Esophagus muscularis mucosa (tissue), 4 donors: ENCODE measurements at regions not wholly inside any gene's neighbourhood (a gene's known extent, or its start where the extent isn't known, plus 50 kb on each side); places are given as distances from the start of the nearest gene placed in this dataset.

Experiments
- DNase-seq: peaks from one replicate; pipeline ENCODE4 v3.0.0-alpha.2; 2017; ENCODE audit errors: extremely low spot score
- H3K27ac ChIP-seq, 4 donors: fragments of 200-600 bp; sonication (generic); replicated peaks in 1 of 4; 1 replicate in 3 of 4; 2 replicates in 1 of 4; pipeline ENCODE4 v1.5.1; 2016 to 2019; ENCODE audit warnings: mild to moderate bottlenecking in 1 of 4
- H3K27me3 ChIP-seq, 4 donors: fragments of 200-600 bp; sonication (generic); one replicate each; pipeline versions ENCODE4 v1.5.1 to v1.6.0; 2016 to 2019
- H3K36me3 ChIP-seq, 4 donors: fragments of 200-600 bp; sonication (generic); one replicate each; pipeline ENCODE4 v1.5.1; 2016 to 2019
- H3K4me1 ChIP-seq, 4 donors: fragments of 200-600 bp; sonication (generic); one replicate each; pipeline ENCODE4 v1.5.1; 2016 to 2019
- H3K4me3 ChIP-seq, 4 donors: fragments of 200-600 bp; sonication (generic); 1 replicate in 2 of 4; 2 replicates in 2 of 4; pipeline ENCODE4 v1.5.1; 2016 to 2019; ENCODE audit warnings: mild to moderate bottlenecking in 4 of 4, moderate library complexity in 1 of 4
- H3K9me3 ChIP-seq, 4 donors: fragments of 200-600 bp; sonication (generic); 1 replicate in 3 of 4; 2 replicates in 1 of 4; pipeline ENCODE4 v1.5.1; 2016 to 2019
- EP300 ChIP-seq: sonication (generic); formaldehyde crosslinking; IDR thresholded peaks from one replicate; pipeline ENCODE4 v1.6.1; 2017; ENCODE audit warnings: antibody characterized with exemption
- POLR2A ChIP-seq: fragments of 450-650 bp; IDR thresholded peaks from one replicate; pipeline ENCODE4 v1.6.1; 2017; ENCODE audit warnings: antibody characterized with exemption, moderate library complexity, mild to moderate bottlenecking, low read depth
- POLR2AphosphoS5 ChIP-seq, 2 donors: sonication (generic); formaldehyde crosslinking; IDR thresholded peaks; one replicate each; pipeline ENCODE4 v1.6.1; 2017; ENCODE audit warnings: antibody characterized with exemption in 2 of 2
- WGBS: methylation state at CpG from one replicate; pipeline ENCODE4 v1.1.5; 2018; 5-methylcytosine and 5-hydroxymethylcytosine counted together
- intact Hi-C: fragments of 100-400 bp; cut with DNase I; formaldehyde crosslinking; loops from one replicate; pipeline ENCODE4 v1.15.1; 2023
- TF ChIP-seq, protein P1 (sequence below), 3 experiments: fragments of 200-600 bp in 2 of 3; fragments of 450-650 bp in 1 of 3; sonication (generic) in 2 of 3; IDR thresholded peaks; one replicate each; pipeline ENCODE4 v1.5.1; 2017 to 2019; ENCODE audit warnings: antibody characterized with exemption in 3 of 3, mild to moderate bottlenecking in 2 of 3, moderate library complexity in 1 of 3

DNA sequence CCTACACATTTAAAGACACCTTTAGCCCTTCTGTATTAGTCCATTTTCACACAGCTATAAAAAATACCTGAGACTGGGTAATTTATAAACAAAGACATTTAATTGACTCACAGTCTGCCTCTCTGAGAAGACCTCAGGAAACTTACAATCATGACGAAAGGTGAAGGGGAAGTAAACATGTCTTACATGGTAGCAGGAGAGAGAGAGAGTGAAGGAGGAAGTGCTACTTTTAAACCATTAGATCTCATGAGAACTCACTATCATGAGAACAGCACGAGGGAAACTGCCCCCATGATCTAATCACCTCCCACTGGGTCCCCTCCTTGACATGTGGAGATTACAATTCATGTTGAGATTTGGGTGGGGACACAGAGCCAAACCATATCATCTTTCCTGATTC, 946.6 kb downstream of the SLC4A3 start:
- no peak for TF ChIP-seq EP300
- TF ChIP-seq POLR2A = no peak
- TF ChIP-seq, protein P1, sequence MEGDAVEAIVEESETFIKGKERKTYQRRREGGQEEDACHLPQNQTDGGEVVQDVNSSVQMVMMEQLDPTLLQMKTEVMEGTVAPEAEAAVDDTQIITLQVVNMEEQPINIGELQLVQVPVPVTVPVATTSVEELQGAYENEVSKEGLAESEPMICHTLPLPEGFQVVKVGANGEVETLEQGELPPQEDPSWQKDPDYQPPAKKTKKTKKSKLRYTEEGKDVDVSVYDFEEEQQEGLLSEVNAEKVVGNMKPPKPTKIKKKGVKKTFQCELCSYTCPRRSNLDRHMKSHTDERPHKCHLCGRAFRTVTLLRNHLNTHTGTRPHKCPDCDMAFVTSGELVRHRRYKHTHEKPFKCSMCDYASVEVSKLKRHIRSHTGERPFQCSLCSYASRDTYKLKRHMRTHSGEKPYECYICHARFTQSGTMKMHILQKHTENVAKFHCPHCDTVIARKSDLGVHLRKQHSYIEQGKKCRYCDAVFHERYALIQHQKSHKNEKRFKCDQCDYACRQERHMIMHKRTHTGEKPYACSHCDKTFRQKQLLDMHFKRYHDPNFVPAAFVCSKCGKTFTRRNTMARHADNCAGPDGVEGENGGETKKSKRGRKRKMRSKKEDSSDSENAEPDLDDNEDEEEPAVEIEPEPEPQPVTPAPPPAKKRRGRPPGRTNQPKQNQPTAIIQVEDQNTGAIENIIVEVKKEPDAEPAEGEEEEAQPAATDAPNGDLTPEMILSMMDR (IDR thresholded peaks at IDR 0.05) = no peak
- no peak for TF ChIP-seq POLR2AphosphoS5 (IDR thresholded peaks at IDR 0.05)
- intact Hi-C loops = no loop called here
- Histone ChIP-seq H3K27me3 (no peaks in the 10 kb centered on the region), H3K27ac (no peak overlapping the region), H3K4me1 (no peaks in the 10 kb centered on the region), H3K4me3 (no peak overlapping the region), H3K9me3 (no peaks in the 10 kb centered on the region), H3K36me3 (no peaks in the 10 kb centered on the region)
- 65% methylated on average over 2 of the region's 2 CpGs for WGBS
- no peak for DNase-seq

DNA sequence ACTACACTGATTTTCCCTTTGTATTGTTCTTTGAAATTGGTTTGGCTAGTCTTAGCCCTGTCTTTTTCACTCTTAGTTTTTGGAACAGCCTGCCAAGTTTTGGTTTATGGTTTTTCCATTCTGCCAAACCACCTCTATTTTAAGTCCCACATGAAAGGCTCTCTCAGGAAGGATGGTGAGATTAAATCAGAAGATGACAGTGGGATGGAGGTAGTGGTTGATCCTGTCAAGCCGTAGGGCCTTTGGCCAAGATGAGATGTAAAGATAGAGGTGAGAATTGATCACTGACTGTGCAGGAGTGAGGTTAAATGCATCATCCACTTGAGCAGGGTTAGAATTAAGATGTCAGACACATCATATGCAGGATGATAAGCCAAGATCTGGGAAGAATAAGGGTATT, 948.5 kb downstream of the SLC4A3 start:
- Histone ChIP-seq H3K4me1 (no peaks in the 10 kb centered on the region), H3K9me3 (no peaks in the 10 kb centered on the region), H3K27me3 (no peaks in the 10 kb centered on the region), H3K27ac (no peak overlapping the region), H3K4me3 (no peak overlapping the region), H3K36me3 (no peaks in the 10 kb centered on the region)
- 75% methylated on average over 1 of the region's 1 CpG for WGBS
- no peak for TF ChIP-seq EP300
- TF ChIP-seq POLR2AphosphoS5 (IDR thresholded peaks at IDR 0.05) = no peak
- no peak for TF ChIP-seq POLR2A
- TF ChIP-seq, protein P1 (IDR thresholded peaks at IDR 0.05) = no peak
- intact Hi-C loops = no loop called here
- DNase-seq = no peak

DNA sequence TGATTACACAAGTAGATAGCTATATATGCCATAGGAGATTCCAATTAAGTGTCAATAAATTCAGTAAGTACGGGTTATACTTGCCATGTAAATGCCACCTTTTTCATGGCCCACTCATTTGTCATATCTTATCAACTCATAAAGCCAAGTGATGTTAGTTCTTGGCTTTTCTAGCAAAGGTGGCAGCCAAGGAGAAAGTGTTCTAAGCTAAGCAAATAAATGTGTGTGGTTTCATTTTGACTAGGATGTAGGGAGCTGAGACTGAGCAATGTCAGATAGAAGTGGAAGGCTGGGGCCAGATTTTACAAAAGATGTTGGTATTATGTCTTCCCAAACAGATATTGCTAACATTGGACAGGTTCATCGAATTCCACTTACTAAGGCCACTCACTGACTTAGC, 952.0 kb downstream of the SLC4A3 start:
- Histone ChIP-seq H3K27ac (no peak overlapping the region), H3K4me3 (no peak overlapping the region), H3K36me3 (no peaks in the 10 kb centered on the region), H3K4me1 (no peaks in the 10 kb centered on the region), H3K27me3 (no peaks in the 10 kb centered on the region), H3K9me3 (no peaks in the 10 kb centered on the region)
- intact Hi-C loops = no loop called here
- no peak for DNase-seq
- no peak for TF ChIP-seq EP300
- TF ChIP-seq POLR2A = no peak
- WGBS = 85% methylated on average over 2 of the region's 2 CpGs

DNA sequence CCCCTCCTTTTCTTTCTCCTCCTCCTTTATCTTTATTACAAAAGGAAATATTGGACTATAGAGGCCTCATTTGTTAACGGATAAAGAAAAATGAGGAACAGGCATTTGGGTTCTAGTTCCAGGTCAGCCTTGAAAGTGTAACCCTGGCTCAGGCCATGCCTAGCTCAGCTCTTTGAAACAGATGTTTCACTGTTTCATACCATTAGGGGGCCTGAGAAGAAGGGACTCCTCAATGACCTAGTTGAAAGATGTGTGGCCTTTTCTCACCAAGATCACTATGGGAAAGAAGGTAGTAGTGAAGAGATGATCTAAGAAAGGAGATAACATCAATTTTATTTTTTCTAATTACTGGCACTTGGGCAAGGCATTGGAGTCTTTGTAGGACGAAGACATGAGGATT, 952.7 kb downstream of the SLC4A3 start:
- no peak for TF ChIP-seq EP300
- no peak for TF ChIP-seq POLR2A
- TF ChIP-seq POLR2AphosphoS5 (IDR thresholded peaks at IDR 0.05) = no peak
- TF ChIP-seq, protein P1 (IDR thresholded peaks at IDR 0.05) = no peak

DNA sequence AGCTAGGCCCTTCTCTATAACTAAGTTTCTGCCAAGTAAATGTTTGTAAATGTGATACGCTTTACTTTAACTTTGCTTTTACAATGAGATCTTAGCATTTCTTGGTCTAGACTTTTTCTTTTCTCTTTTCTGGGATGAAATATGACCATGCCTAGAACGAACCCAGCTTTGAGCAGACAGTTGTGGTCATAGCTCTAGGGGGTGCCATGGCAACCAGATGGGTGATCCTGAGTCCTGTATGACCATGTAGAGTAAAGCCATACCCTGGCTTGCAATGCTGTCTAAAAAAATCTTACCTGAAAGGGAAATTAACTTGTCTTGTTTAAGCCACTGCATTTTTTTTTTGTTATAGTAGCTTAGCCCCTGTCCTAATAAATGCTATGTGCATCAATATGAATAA, 956.3 kb downstream of the SLC4A3 start:
- no peak overlapping the region for H3K4me3 ChIP-seq
- TF ChIP-seq POLR2A (no peak), POLR2AphosphoS5 (IDR thresholded peaks at IDR 0.05) (no peak), EP300 (no peak)
- TF ChIP-seq, protein P1 (IDR thresholded peaks at IDR 0.05) = no peak
- 73% methylated on average over 2 of the region's 2 CpGs for WGBS
- H3K27ac ChIP-seq = no peak overlapping the region
- no peak for DNase-seq
- H3K27me3 ChIP-seq = peaks cover 0 to 9% (median 0%) of the 10 kb centered on the region in 4 donors
- no peaks in the 10 kb centered on the region for H3K9me3 ChIP-seq
- H3K4me1 ChIP-seq = no peaks in the 10 kb centered on the region
- no peaks in the 10 kb centered on the region for H3K36me3 ChIP-seq
- intact Hi-C loops = no loop called here

More for the DNA sequence above, 952.7 kb downstream of the SLC4A3 start:
- DNase-seq = no peak
- Histone ChIP-seq H3K4me3 (no peak overlapping the region), H3K4me1 (no peaks in the 10 kb centered on the region), H3K36me3 (no peaks in the 10 kb centered on the region), H3K9me3 (no peaks in the 10 kb centered on the region), H3K27ac (no peak overlapping the region), H3K27me3 (no peaks in the 10 kb centered on the region)
- WGBS = 44% methylated on average over 2 of the region's 2 CpGs
- intact Hi-C loops = no loop called here
